Fibroblast of lung (primary cell): ENCODE measurements at regions not wholly inside any gene's neighbourhood (a gene's known extent, or its start where the extent isn't known, plus 50 kb on each side); places are given as distances from the start of the nearest gene placed in this dataset.

Source experiments
- DNase-seq, 2 donors: peaks; one replicate each; pipeline versions ENCODE4 v3.0.0 to v3.0.0-alpha.2; 2010; ENCODE audit warnings: low read depth in 2 of 2
- H2AFZ ChIP-seq: 2 replicates; pipeline ENCODE4 v1.5.1; 2012; ENCODE audit warnings: low read length, control low read depth, inconsistent platforms
- H3K27ac ChIP-seq: 2 replicates; pipeline ENCODE4 v1.5.1; 2011; ENCODE audit warnings: low read length, control low read depth; ENCODE audit not compliant: insufficient read depth
- H3K27me3 ChIP-seq: 2 replicates; pipeline ENCODE4 v1.5.1; 2011; ENCODE audit warnings: mild to moderate bottlenecking, low read length; ENCODE audit not compliant: control insufficient read depth, insufficient read depth
- H3K36me3 ChIP-seq: 2 replicates; pipeline ENCODE4 v1.5.1; 2011; ENCODE audit warnings: low read length; ENCODE audit not compliant: control insufficient read depth, insufficient read depth
- H3K4me1 ChIP-seq: 2 replicates; pipeline ENCODE4 v1.5.1; 2011; ENCODE audit warnings: low read length; ENCODE audit not compliant: control insufficient read depth, insufficient read depth; ENCODE audit errors: extremely low read depth
- H3K4me2 ChIP-seq: 2 replicates; pipeline ENCODE4 v1.5.1; 2011; ENCODE audit warnings: low read length, control low read depth; ENCODE audit not compliant: insufficient read depth; ENCODE audit errors: extremely low read depth
- H3K4me3 ChIP-seq, 4 experiments: fragments of 200-600 bp in 1 of 4; sonication (generic) in 1 of 4; replicated peaks in 1 of 4; 2 replicates each; pipeline ENCODE4 v1.5.1; 2011 to 2016; ENCODE audit warnings: low read length in 4 of 4, low read depth in 3 of 4, mild to moderate bottlenecking in 3 of 4, control low read depth in 2 of 4, inconsistent platforms in 1 of 4, mixed read lengths in 1 of 4; ENCODE audit not compliant: insufficient read depth in 1 of 4; ENCODE audit errors: control extremely low read depth in 1 of 4
- H3K79me2 ChIP-seq: 2 replicates; pipeline ENCODE4 v1.5.1; 2012; ENCODE audit warnings: mild to moderate bottlenecking, low read length, inconsistent platforms; ENCODE audit not compliant: control insufficient read depth, insufficient read depth
- H3K9ac ChIP-seq: 2 replicates; pipeline ENCODE4 v1.5.1; 2011; ENCODE audit warnings: mild to moderate bottlenecking, low read length, control low read depth; ENCODE audit not compliant: insufficient read depth
- H3K9me3 ChIP-seq: 2 replicates; pipeline ENCODE4 v1.5.1; 2012; ENCODE audit warnings: low read depth, low read length; ENCODE audit not compliant: control insufficient read depth, insufficient read depth
- H4K20me1 ChIP-seq: 2 replicates; pipeline ENCODE4 v1.5.1; 2011; ENCODE audit warnings: low read length; ENCODE audit not compliant: control insufficient read depth, insufficient read depth; ENCODE audit errors: extremely low read depth
- CTCF ChIP-seq, 2 donors: IDR thresholded peaks in 1 of 2; conservative IDR thresholded peaks in 1 of 2; 1 replicate in 1 of 2; 2 replicates in 1 of 2; pipeline ENCODE4 v1.5.1; 2011 to 2012; ENCODE audit warnings: low read length in 2 of 2, control low read depth in 1 of 2, inconsistent platforms in 1 of 2, low read depth in 1 of 2, mild to moderate bottlenecking in 1 of 2
- EZH2 ChIP-seq: IDR thresholded peaks from 2 replicates; pipeline ENCODE4 v1.5.1; 2012; ENCODE audit warnings: low read length, control low read depth, mild to moderate bottlenecking; ENCODE audit errors: missing control alignments

- Histone ChIP-seq H3K4me3 (no peak overlapping the region), H3K9me3 (no peaks in the 10 kb centered on the region), H3K9ac (no peak overlapping the region), H3K79me2 (no peaks in the 10 kb centered on the region), H3K27me3 (peaks cover 2% of the 10 kb centered on the region), H3K4me2 (no peak overlapping the region), H4K20me1 (no peaks in the 10 kb centered on the region), H3K4me1 (no peaks in the 10 kb centered on the region), H2AFZ (no peak overlapping the region), H3K27ac (no peak overlapping the region), H3K36me3 (no peaks in the 10 kb centered on the region)
- TF ChIP-seq EZH2 (no peak), CTCF (conservative IDR thresholded peaks at IDR 0.05 in 1 of 2, IDR thresholded peaks at IDR 0.05 in 1 of 2; ENCODE audit: low read depth in 1 of 2, low read length in 2 of 2) (no peak)
- DNase-seq, result no peak
These were observed 71.2 kb upstream of the AFF3 start for GRCh38 chr2:100213595-100213994.

GRCh38 chr2:100212850-100213249 lies 70.5 kb upstream of the AFF3 start:
- TF ChIP-seq EZH2, result no peak
- no peak for TF ChIP-seq CTCF (conservative IDR thresholded peaks at IDR 0.05 in 1 of 2, IDR thresholded peaks at IDR 0.05 in 1 of 2; ENCODE audit: low read depth in 1 of 2, low read length in 2 of 2)
- no peak overlapping the region for H3K9ac ChIP-seq
- H3K4me1 ChIP-seq, result no peaks in the 10 kb centered on the region
- no peaks in the 10 kb centered on the region for H3K9me3 ChIP-seq
- no peak overlapping the region for H2AFZ ChIP-seq
- no peaks in the 10 kb centered on the region for H4K20me1 ChIP-seq
- H3K79me2 ChIP-seq, result no peaks in the 10 kb centered on the region
- peaks cover 2% of the 10 kb centered on the region for H3K27me3 ChIP-seq
- no peaks in the 10 kb centered on the region for H3K36me3 ChIP-seq
- no peak overlapping the region for H3K4me2 ChIP-seq
- H3K4me3 ChIP-seq, result no peak overlapping the region
- no peak overlapping the region for H3K27ac ChIP-seq
- DNase-seq, result no peak

GRCh38 chr2:100211521-100211920 lies 69.1 kb upstream of the AFF3 start:
- no peaks in the 10 kb centered on the region for H3K79me2 ChIP-seq
- no peak overlapping the region for H3K4me3 ChIP-seq
- H3K4me2 ChIP-seq, result no peak overlapping the region
- peaks cover 2% of the 10 kb centered on the region for H3K27me3 ChIP-seq
- DNase-seq, result no peak
- no peak overlapping the region for H3K9ac ChIP-seq
- H3K36me3 ChIP-seq, result no peaks in the 10 kb centered on the region
- H3K27ac ChIP-seq, result no peak overlapping the region
- no peak for TF ChIP-seq EZH2
- TF ChIP-seq CTCF (conservative IDR thresholded peaks at IDR 0.05 in 1 of 2, IDR thresholded peaks at IDR 0.05 in 1 of 2; ENCODE audit: low read depth in 1 of 2, low read length in 2 of 2), result no peak
- no peak overlapping the region for H2AFZ ChIP-seq
- no peaks in the 10 kb centered on the region for H3K9me3 ChIP-seq
- no peaks in the 10 kb centered on the region for H4K20me1 ChIP-seq
- no peaks in the 10 kb centered on the region for H3K4me1 ChIP-seq
